GM10266 (cell line): ENCODE measurements at regions not wholly inside any gene's neighbourhood (a gene's known extent, or its start where the extent isn't known, plus 50 kb on each side); places are given as distances from the start of the nearest gene placed in this dataset.

Experiments
- DNase-seq: peaks from one replicate; pipeline ENCODE4 v3.0.0; 2012; ENCODE audit errors: extremely low spot score
- TF ChIP-seq, protein P1 (sequence below): IDR thresholded peaks from 2 replicates; pipeline ENCODE4 v1.5.1; 2012; ENCODE audit warnings: mild to moderate bottlenecking, low read depth; ENCODE audit not compliant: control insufficient read depth, insufficient read depth; ENCODE audit errors: missing control alignments

DNA sequence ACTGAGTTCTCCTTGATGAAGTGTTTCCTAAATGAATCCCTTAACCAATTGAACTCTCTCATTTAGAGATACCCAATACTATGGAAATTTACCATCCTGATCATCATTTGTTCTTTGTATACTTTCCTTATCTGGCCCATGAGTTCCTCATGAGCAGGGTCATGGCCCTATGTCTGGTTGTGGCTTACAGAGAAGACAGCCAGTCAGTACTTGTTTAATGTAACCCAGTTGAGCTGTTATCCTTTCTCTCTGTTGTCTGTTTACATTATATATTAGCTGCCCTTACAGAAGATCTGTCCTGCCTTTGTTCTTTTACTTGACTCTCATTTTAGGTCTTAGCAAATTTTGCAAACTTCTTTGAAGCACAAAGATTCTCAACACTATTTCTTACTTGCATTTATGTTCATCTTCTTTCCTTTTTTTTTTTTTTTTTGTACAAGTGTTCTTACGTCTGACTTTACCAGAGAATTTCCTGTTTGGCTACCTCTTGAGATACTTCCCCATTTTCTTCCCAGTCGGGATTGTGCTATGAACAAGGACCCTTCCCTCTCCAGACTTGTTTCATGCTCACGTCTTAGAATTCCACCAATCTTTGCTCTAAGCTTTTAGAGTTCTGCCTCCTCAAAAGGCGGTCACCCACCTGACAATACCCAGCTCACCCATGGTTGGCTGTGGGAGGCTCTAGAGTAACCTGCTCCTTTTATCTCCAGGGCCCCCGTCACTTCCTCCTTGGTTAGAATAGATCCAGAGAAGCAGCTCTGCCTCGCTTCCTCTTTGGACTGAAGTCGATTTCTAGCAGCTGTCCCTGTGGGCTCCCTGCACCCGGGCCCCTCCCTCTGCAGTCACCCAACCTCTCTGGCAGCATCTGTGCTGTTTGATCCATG lies 53.6 kb upstream of the RUNX1 start:
- TF ChIP-seq, protein P1, sequence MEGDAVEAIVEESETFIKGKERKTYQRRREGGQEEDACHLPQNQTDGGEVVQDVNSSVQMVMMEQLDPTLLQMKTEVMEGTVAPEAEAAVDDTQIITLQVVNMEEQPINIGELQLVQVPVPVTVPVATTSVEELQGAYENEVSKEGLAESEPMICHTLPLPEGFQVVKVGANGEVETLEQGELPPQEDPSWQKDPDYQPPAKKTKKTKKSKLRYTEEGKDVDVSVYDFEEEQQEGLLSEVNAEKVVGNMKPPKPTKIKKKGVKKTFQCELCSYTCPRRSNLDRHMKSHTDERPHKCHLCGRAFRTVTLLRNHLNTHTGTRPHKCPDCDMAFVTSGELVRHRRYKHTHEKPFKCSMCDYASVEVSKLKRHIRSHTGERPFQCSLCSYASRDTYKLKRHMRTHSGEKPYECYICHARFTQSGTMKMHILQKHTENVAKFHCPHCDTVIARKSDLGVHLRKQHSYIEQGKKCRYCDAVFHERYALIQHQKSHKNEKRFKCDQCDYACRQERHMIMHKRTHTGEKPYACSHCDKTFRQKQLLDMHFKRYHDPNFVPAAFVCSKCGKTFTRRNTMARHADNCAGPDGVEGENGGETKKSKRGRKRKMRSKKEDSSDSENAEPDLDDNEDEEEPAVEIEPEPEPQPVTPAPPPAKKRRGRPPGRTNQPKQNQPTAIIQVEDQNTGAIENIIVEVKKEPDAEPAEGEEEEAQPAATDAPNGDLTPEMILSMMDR: no peak
- peak; percentile 43 for DNase-seq

DNA sequence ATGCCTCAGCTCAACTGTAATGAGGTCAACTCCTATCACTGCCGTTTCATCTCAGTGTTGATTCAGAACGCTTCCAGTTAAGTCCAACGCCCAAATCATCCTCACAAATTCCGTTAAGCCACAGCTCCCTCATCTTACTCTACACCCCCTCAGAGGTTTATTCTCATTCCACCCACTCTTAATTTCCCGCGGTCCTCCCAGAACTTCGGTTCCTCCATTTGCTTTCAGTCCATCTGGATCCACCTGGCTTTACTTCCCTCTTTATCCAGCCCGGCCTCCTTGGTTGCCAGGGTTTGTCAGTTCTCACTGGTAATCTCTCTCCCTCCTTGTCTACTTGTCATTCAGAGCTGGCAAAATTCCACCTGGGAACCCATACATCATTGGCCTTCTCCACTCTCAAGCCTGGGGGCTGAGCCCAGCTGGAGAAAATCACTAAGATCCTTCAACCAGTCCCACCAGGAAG lies 51.3 kb upstream of the RUNX1 start:
- no peak for DNase-seq

DNA sequence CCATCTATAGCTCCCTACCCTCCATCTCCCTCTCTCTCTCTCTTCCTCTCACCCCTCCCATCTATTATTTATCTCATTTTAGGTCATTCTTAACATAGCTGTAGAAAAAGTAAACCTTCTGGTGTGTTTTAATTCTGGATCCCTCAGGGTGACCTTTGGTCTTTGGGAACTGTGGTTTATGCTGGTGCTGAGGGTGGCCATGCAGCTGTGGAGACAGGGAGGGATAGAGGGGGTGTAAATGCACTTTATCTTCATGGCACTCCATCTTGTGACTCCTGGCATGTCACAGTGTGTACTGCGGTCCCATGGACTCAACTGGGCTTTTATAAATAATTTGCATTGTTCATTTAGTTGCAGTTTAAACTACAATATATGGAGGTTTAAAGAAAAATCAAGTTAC lies 50.2 kb upstream of the RUNX1 start:
- no peak for DNase-seq
- TF ChIP-seq, protein P1: no peak

More for the DNA sequence above, 51.3 kb upstream of the RUNX1 start:
- TF ChIP-seq, protein P1: no peak
